IMR-90 (cell line): ENCODE measurements at regions not wholly inside any gene's neighbourhood (a gene's known extent, or its start where the extent isn't known, plus 50 kb on each side); places are given as distances from the start of the nearest gene placed in this dataset.

ENCODE experiments used
- ATAC-seq: fragments of 200-7000 bp; cut with Tn5 transposase; 2 replicates; pipeline ENCODE4 v1.9.1; 2020; ENCODE audit warnings: low read depth, mild to moderate bottlenecking, moderate library complexity
- BruUV-seq: library from RNA; stranded (reverse); fragments of 400-500 nt; replicated peaks from 2 replicates; lab custom pipeline; 2021; lab: Mats Ljungman, UMichigan
- CTCF ChIA-PET: fragments of 300-600 bp; formaldehyde crosslinking; extraction: SDS; loops from one replicate; lab custom pipeline; 2021; ENCODE audit warnings: antibody characterized with exemption; lab: Yijun Ruan, JAX
- POLR2A ChIA-PET: fragments of 300-600 bp; sonication (Branson Sonifier 250); formaldehyde crosslinking; loops from one replicate; lab custom pipeline; 2022; ENCODE audit warnings: antibody characterized with exemption; ENCODE audit not compliant: unreplicated experiment; lab: Charles Lee
- DNase-seq: peaks from one replicate; pipeline ENCODE4 v3.0.0; 2013
- H2AFZ ChIP-seq: replicated peaks from 2 replicates; pipeline ENCODE3; 2013; ENCODE audit warnings: low read length, mild to moderate bottlenecking; ENCODE audit not compliant: poor library complexity
- H2AK5ac ChIP-seq: 2 replicates; pipeline ENCODE4 v1.6.1; 2013; ENCODE audit warnings: low read depth, low read length, inconsistent platforms
- H2AK9ac ChIP-seq: replicated peaks from 2 replicates; pipeline ENCODE3; 2013; ENCODE audit warnings: mild to moderate bottlenecking, low read depth, low read length, moderate library complexity; ENCODE audit not compliant: poor library complexity
- H2BK120ac ChIP-seq: 2 replicates; pipeline ENCODE4 v1.6.1; 2013; ENCODE audit warnings: low read depth, low read length, inconsistent platforms
- H2BK15ac ChIP-seq: 3 replicates; pipeline ENCODE4 v1.6.1; 2013; ENCODE audit warnings: low read depth, low read length, inconsistent platforms
- H2BK20ac ChIP-seq: 2 replicates; pipeline ENCODE4 v1.6.1; 2013; ENCODE audit warnings: low read depth, mild to moderate bottlenecking, inconsistent platforms, low read length, moderate library complexity
- H2BK5ac ChIP-seq: 2 replicates; pipeline ENCODE4 v1.6.1; 2013; ENCODE audit warnings: mild to moderate bottlenecking, low read depth, low read length, inconsistent platforms; ENCODE audit not compliant: poor library complexity, severe bottlenecking
- H3K14ac ChIP-seq: replicated peaks from 2 replicates; pipeline ENCODE4 v1.6.1; 2013; ENCODE audit warnings: low read depth, low read length, inconsistent platforms
- H3K18ac ChIP-seq: 2 replicates; pipeline ENCODE4 v1.6.1; 2013; ENCODE audit warnings: low read depth, low read length, control low read depth
- H3K23ac ChIP-seq: 2 replicates; pipeline ENCODE4 v1.6.1; 2013; ENCODE audit warnings: low read depth, low read length, inconsistent platforms
- H3K27ac ChIP-seq: 2 replicates; pipeline ENCODE4 v1.5.1; 2013; ENCODE audit warnings: mild to moderate bottlenecking, control low read depth, low read length; ENCODE audit not compliant: insufficient read depth
- H3K27me3 ChIP-seq: 2 replicates; pipeline ENCODE4 v1.6.1; 2013; ENCODE audit warnings: low read length; ENCODE audit not compliant: control insufficient read depth, insufficient read depth
- H3K36me3 ChIP-seq: 2 replicates; pipeline ENCODE4 v1.6.1; 2013; ENCODE audit warnings: low read length, mixed read lengths; ENCODE audit not compliant: control insufficient read depth, insufficient read depth
- H3K4ac ChIP-seq: 2 replicates; pipeline ENCODE4 v1.6.1; 2013; ENCODE audit warnings: low read depth, low read length, inconsistent platforms
- H3K4me1 ChIP-seq: 2 replicates; pipeline ENCODE4 v1.6.1; 2013; ENCODE audit warnings: low read length, mixed read lengths; ENCODE audit not compliant: control insufficient read depth, insufficient read depth
- H3K4me2 ChIP-seq: 2 replicates; pipeline ENCODE4 v1.6.1; 2013; ENCODE audit warnings: low read depth, mild to moderate bottlenecking, control low read depth, low read length, moderate library complexity
- H3K4me3 ChIP-seq: 2 replicates; pipeline ENCODE4 v1.5.1; 2013; ENCODE audit warnings: low read depth, mild to moderate bottlenecking, control low read depth, low read length, moderate library complexity; ENCODE audit not compliant: insufficient read depth
- H3K56ac ChIP-seq: 2 replicates; pipeline ENCODE4 v1.6.1; 2013; ENCODE audit warnings: low read length, inconsistent platforms; ENCODE audit not compliant: insufficient read depth; ENCODE audit errors: extremely low read depth
- H3K79me1 ChIP-seq, 2 experiments: 2 replicates each; pipeline ENCODE4 v1.6.1; 2013; ENCODE audit warnings: low read length in 2 of 2, inconsistent platforms in 1 of 2, low read depth in 1 of 2
- H3K9ac ChIP-seq: 2 replicates; pipeline ENCODE4 v1.6.1; 2013; ENCODE audit warnings: low read depth, low read length, control low read depth
- H3K9me1 ChIP-seq: 2 replicates; pipeline ENCODE4 v1.6.1; 2013; ENCODE audit warnings: low read length, inconsistent platforms; ENCODE audit not compliant: insufficient read depth
- H3K9me3 ChIP-seq: 2 replicates; pipeline ENCODE4 v1.6.1; 2013; ENCODE audit warnings: low read length; ENCODE audit not compliant: control insufficient read depth, insufficient read depth
- H4K20me1 ChIP-seq: 2 replicates; pipeline ENCODE4 v1.6.1; 2013; ENCODE audit warnings: low read length, inconsistent platforms; ENCODE audit not compliant: insufficient read depth
- H4K5ac ChIP-seq: 2 replicates; pipeline ENCODE4 v1.6.1; 2013; ENCODE audit warnings: mild to moderate bottlenecking, low read depth, low read length, control low read depth
- H4K8ac ChIP-seq, 2 experiments: 2 replicates each; pipeline ENCODE4 v1.6.1; 2013; ENCODE audit warnings: low read depth in 2 of 2, low read length in 2 of 2, control low read depth in 1 of 2, inconsistent platforms in 1 of 2
- H4K91ac ChIP-seq: 2 replicates; pipeline ENCODE4 v1.6.1; 2013; ENCODE audit warnings: low read depth, low read length, inconsistent platforms; ENCODE audit not compliant: insufficient read depth
- MAZ ChIP-seq: IDR thresholded peaks from 2 replicates; pipeline ENCODE4 v1.6.1; 2012; ENCODE audit warnings: low read depth, mild to moderate bottlenecking, low read length, improper control_type of control experiment, moderate library complexity, borderline replicate concordance
- NFE2L2 ChIP-seq: fragments of 150-350 bp; IDR thresholded peaks from 2 replicates; pipeline ENCODE4 v1.6.1; 2016; ENCODE audit warnings: low read depth, mild to moderate bottlenecking, low read length
- RAD21 ChIP-seq: IDR thresholded peaks from 2 replicates; pipeline ENCODE4 v1.6.1; 2012; ENCODE audit warnings: low read length, improper control_type of control experiment
- RCOR1 ChIP-seq: IDR thresholded peaks from 2 replicates; pipeline ENCODE4 v1.6.1; 2012; ENCODE audit warnings: mild to moderate bottlenecking, low read length, improper control_type of control experiment; ENCODE audit not compliant: insufficient replicate concordance
- RFX5 ChIP-seq: IDR thresholded peaks from 2 replicates; pipeline ENCODE4 v1.8.0; 2012; ENCODE audit warnings: low read depth, mild to moderate bottlenecking, low read length, moderate library complexity
- SMC3 ChIP-seq: fragments of 150-350 bp; IDR thresholded peaks from 2 replicates; pipeline ENCODE4 v1.6.1; 2016; ENCODE audit warnings: low read depth, mild to moderate bottlenecking, antibody characterized with exemption, low read length, moderate library complexity
- WGBS, 2 experiments: methylation state at CpG; one replicate each; pipeline versions ENCODE4 v1.1.5 to v1.1.7; 2013; ENCODE audit warnings: missing lambda C conversion rate in 2 of 2; ENCODE audit not compliant: insufficient read length in 1 of 2; ENCODE audit errors: extremely low coverage in 2 of 2; 5-methylcytosine and 5-hydroxymethylcytosine counted together
- dilution Hi-C: fragments of 300-500 bp; cut with HindIII; formaldehyde crosslinking; loops from one replicate; pipeline ENCODE4 v1.14.3; 2018; ENCODE audit warnings: low sequenced_read_pairs; ENCODE audit not compliant: unreplicated experiment
- in situ Hi-C: fragments of 300-500 bp; cut with MboI; formaldehyde crosslinking; loops from 3 replicates; pipeline ENCODE4 v1.14.3; 2019; ENCODE audit warnings: low sequenced_read_pairs, inconsistent platforms, mixed read lengths
- intact Hi-C: fragments of 100-400 bp; cut with micrococcal nuclease; formaldehyde crosslinking; loops from 2 replicates; pipeline ENCODE4 v1.10.0; 2022

DNA sequence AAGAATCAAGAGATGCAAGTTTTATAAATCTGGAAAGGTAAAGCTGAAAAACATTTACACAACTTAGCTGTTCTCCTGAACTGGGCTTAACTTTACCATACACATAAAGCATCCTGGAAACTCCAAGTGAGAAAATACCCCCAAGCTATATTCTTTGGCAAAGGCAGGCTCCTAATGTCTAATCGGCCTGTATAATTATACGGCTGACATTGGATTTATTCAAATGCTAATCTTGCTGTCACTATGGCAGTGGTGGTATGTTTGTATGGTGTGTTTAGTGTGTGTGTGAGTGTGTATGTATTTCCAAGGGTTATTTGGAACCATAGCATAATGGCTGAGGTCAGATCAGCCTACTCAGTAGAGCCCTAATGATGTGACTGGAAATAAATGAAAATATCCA, 1031.8 kb upstream of the ZEB2 start:
- Histone ChIP-seq H3K18ac (no peak overlapping the region), H3K4me2 (no peak overlapping the region), H3K56ac (no peak overlapping the region), H3K9me1 (no peaks in the 10 kb centered on the region), H2AK9ac (no peak overlapping the region), H4K8ac (no peak overlapping the region), H3K4me3 (no peak overlapping the region), H3K27ac (no peak overlapping the region), H3K9ac (no peak overlapping the region), H3K27me3 (no peaks in the 10 kb centered on the region), H2BK20ac (no peak overlapping the region), H3K79me1 (no peaks in the 10 kb centered on the region), H3K36me3 (no peaks in the 10 kb centered on the region), H2AFZ (no peak overlapping the region), H2BK5ac (no peak overlapping the region), H2BK15ac (no peak overlapping the region), H3K14ac (no peak overlapping the region), H2BK120ac (no peak overlapping the region), H3K4me1 (no peaks in the 10 kb centered on the region), H4K91ac (no peak overlapping the region), H2AK5ac (no peak overlapping the region), H4K5ac (no peak overlapping the region), H3K9me3 (no peaks in the 10 kb centered on the region), H4K20me1 (no peaks in the 10 kb centered on the region), H3K23ac (no peak overlapping the region), H3K4ac (no peak overlapping the region)
- intact Hi-C loops = no loop called here
- DNase-seq (no peak), ATAC-seq (no peak)
- WGBS, 2 experiments = 28% methylated on average over 2 of the region's 2 CpGs; no CpG with 5 or more reads in 1 of the 2 experiments
- no TSS peak for BruUV-seq
- ChIA-PET CTCF (no interaction called here), POLR2A (no interaction called here)
- in situ Hi-C loops = no loop called here
- dilution Hi-C loops = no loop called here
- TF ChIP-seq RCOR1 (no peak), NFE2L2 (no peak), SMC3 (no peak), MAZ (no peak), RAD21 (no peak), RFX5 (no peak)
